ENCODE measurements at regions not wholly inside any gene's neighbourhood (a gene's known extent, or its start where the extent isn't known, plus 50 kb on each side); places are given as distances from the start of the nearest gene placed in this dataset.

- no peaks in the 10 kb centered on the region for H3K36me3 ChIP-seq
- H3K27ac ChIP-seq: no peak overlapping the region
- H3K4me3 ChIP-seq: no peak overlapping the region
- no peaks in the 10 kb centered on the region for H3K9me3 ChIP-seq
- ATAC-seq (ENCODE audit: low FRiP score in 2 of 2) (no peak), DNase-seq (no peak)
- TF ChIP-seq POLR2A (IDR thresholded peaks at IDR 0.05): no peak
- TF ChIP-seq POLR2AphosphoS5 (IDR thresholded peaks at IDR 0.05): no peak
- TF ChIP-seq EP300 (IDR thresholded peaks at IDR 0.05): no peak
- TF ChIP-seq CTCF (IDR thresholded peaks at IDR 0.05): no peak
- 93 to 96% methylated on average over 3 of the region's 3 CpGs for WGBS, 2 donors
- no peaks in the 10 kb centered on the region for H3K27me3 ChIP-seq
- H3K4me1 ChIP-seq: no peaks in the 10 kb centered on the region
Measured at GRCh38 chr6:113143206-113143605, 713.9 kb upstream of the MARCKS start.

GRCh38 chr6:113144117-113144516 lies 713.0 kb upstream of the MARCKS start:
- Histone ChIP-seq H3K4me1 (no peaks in the 10 kb centered on the region), H3K27ac (no peak overlapping the region), H3K36me3 (no peaks in the 10 kb centered on the region), H3K27me3 (no peaks in the 10 kb centered on the region), H3K9me3 (no peaks in the 10 kb centered on the region), H3K4me3 (no peak overlapping the region)
- DNase-seq (no peak), ATAC-seq (ENCODE audit: low FRiP score in 2 of 2) (no peak)
- TF ChIP-seq EP300 (IDR thresholded peaks at IDR 0.05) (no peak), POLR2A (IDR thresholded peaks at IDR 0.05) (no peak), CTCF (IDR thresholded peaks at IDR 0.05) (no peak), POLR2AphosphoS5 (IDR thresholded peaks at IDR 0.05) (no peak)
- 82 to 91% methylated on average over 3 of the region's 3 CpGs for WGBS, 2 donors

- Histone ChIP-seq H3K9me3 (no peaks in the 10 kb centered on the region), H3K4me3 (no peak overlapping the region), H3K4me1 (no peaks in the 10 kb centered on the region), H3K27me3 (no peaks in the 10 kb centered on the region), H3K36me3 (no peaks in the 10 kb centered on the region), H3K27ac (no peak overlapping the region)
- WGBS, 2 donors: 64 to 82% methylated on average over 1 of the region's 1 CpG
- DNase-seq (no peak), ATAC-seq (ENCODE audit: low FRiP score in 2 of 2) (no peak)
- TF ChIP-seq CTCF (IDR thresholded peaks at IDR 0.05): no peak
- no peak for TF ChIP-seq POLR2AphosphoS5 (IDR thresholded peaks at IDR 0.05)
- TF ChIP-seq POLR2A (IDR thresholded peaks at IDR 0.05): no peak
- TF ChIP-seq EP300 (IDR thresholded peaks at IDR 0.05): no peak
Measured at GRCh38 chr6:113146878-113147277, 710.3 kb upstream of the MARCKS start.

GRCh38 chr6:113147544-113147943 lies 709.6 kb upstream of the MARCKS start:
- no peak for TF ChIP-seq CTCF (IDR thresholded peaks at IDR 0.05)
- no peak for TF ChIP-seq POLR2AphosphoS5 (IDR thresholded peaks at IDR 0.05)
- no peak for TF ChIP-seq EP300 (IDR thresholded peaks at IDR 0.05)
- no peak for TF ChIP-seq POLR2A (IDR thresholded peaks at IDR 0.05)
- 92 to 93% methylated on average over 2 of the region's 2 CpGs for WGBS, 2 donors
- ATAC-seq (ENCODE audit: low FRiP score in 2 of 2): no peak
- H3K27me3 ChIP-seq: no peaks in the 10 kb centered on the region
- no peak overlapping the region for H3K4me3 ChIP-seq
- H3K27ac ChIP-seq: no peak overlapping the region
- DNase-seq: no peak
- H3K4me1 ChIP-seq: no peaks in the 10 kb centered on the region
- no peaks in the 10 kb centered on the region for H3K9me3 ChIP-seq
- H3K36me3 ChIP-seq: no peaks in the 10 kb centered on the region

GRCh38 chr6:113148566-113148965 lies 708.6 kb upstream of the MARCKS start:
- TF ChIP-seq CTCF (IDR thresholded peaks at IDR 0.05): no peak
- no peak for TF ChIP-seq POLR2AphosphoS5 (IDR thresholded peaks at IDR 0.05)
- TF ChIP-seq POLR2A (IDR thresholded peaks at IDR 0.05): no peak
- no peak for TF ChIP-seq EP300 (IDR thresholded peaks at IDR 0.05)
- ATAC-seq (ENCODE audit: low FRiP score in 2 of 2): no peak

More at GRCh38 chr6:113148566-113148965, 708.6 kb upstream of the MARCKS start:
- H3K36me3 ChIP-seq: no peaks in the 10 kb centered on the region
- no peaks in the 10 kb centered on the region for H3K27me3 ChIP-seq
- DNase-seq: no peak
- H3K9me3 ChIP-seq: no peaks in the 10 kb centered on the region
- H3K4me3 ChIP-seq: no peak overlapping the region
- H3K27ac ChIP-seq: no peak overlapping the region
- H3K4me1 ChIP-seq: no peaks in the 10 kb centered on the region
